GM18502 (cell line): ENCODE measurements at regions not wholly inside any gene's neighbourhood (a gene's known extent, or its start where the extent isn't known, plus 50 kb on each side); places are given as distances from the start of the nearest gene placed in this dataset.

Source experiments
- ATAC-seq: cut with Tn5 transposase; IDR thresholded peaks from one replicate; pipeline ENCODE4 v1.9.1; 2021; ENCODE audit warnings: mild to moderate bottlenecking; ENCODE audit not compliant: unreplicated experiment, poor library complexity

DNA sequence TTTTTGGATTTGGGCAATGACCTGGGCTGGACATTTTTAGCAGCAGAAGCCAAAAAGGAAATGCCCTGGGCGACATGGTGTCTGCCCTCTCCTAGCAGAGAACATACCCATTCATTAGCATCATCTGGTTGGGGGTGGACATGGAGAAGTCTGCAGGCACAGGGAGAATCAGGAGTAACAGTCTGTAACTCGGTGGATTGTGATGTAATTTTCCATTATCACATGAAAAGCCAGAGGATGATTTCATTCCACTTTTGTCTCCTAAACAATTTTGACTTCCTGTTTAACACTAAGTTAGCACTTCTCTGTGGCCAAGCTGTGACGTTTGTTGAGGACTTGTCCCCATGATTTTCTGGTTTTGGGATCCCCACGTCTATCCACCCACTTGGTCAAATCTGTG is 153.8 kb upstream of the HABP2 start:
- no peak for ATAC-seq

DNA sequence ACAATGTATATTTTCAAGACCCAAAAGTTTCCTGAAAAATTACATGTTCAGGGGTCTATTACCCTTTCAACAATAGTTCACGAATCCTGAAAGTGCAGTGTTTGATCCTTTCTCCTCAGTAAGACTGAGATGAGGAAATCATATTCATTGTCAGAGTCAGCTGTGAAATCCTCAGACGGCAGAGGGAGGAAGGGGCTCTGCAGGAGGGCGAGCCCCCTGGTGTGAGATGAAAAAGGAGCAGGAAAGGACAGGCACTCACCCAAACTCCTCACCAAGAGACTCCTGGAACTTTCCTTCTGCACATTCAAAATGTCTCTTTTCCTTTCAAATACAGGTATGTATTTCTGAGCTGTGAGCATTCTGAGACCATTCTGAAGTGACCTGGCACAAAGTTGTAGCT is 150.3 kb upstream of the HABP2 start:
- ATAC-seq, result no peak

GRCh38 chr10:113407218-113407617 is 145.6 kb upstream of the HABP2 start:
- no peak for ATAC-seq

- ATAC-seq, result no peak
These were observed 143.7 kb upstream of the HABP2 start for GRCh38 chr10:113409175-113409574.

GRCh38 chr10:113410618-113411017 is 142.2 kb upstream of the HABP2 start:
- ATAC-seq, result no peak

- ATAC-seq, result no peak
These were observed 141.4 kb upstream of the HABP2 start for GRCh38 chr10:113411456-113411855.

DNA sequence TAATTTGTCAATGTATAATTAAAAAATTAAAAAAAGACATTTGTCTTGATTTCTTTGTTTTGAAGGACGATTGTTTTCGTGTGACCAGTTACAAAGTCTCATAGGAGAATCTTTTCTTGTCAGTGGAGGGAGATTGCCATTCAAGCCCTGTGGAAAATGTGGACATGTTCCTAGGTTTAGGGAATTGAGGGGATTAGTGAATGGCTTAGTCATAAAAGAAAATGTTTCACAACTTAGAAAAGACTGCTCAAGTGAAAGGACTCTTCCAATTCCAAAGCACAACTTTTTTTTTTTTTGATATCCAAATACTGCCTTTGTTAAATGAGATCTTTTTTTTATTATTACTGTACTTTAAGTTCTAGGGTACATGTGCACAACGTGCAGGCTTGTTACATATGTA is 140.7 kb upstream of the HABP2 start:
- no peak for ATAC-seq

GRCh38 chr10:113414543-113414942 is 138.3 kb upstream of the HABP2 start:
- ATAC-seq, result no peak

- no peak for ATAC-seq
These were observed 137.6 kb upstream of the HABP2 start for GRCh38 chr10:113415246-113415645.

DNA sequence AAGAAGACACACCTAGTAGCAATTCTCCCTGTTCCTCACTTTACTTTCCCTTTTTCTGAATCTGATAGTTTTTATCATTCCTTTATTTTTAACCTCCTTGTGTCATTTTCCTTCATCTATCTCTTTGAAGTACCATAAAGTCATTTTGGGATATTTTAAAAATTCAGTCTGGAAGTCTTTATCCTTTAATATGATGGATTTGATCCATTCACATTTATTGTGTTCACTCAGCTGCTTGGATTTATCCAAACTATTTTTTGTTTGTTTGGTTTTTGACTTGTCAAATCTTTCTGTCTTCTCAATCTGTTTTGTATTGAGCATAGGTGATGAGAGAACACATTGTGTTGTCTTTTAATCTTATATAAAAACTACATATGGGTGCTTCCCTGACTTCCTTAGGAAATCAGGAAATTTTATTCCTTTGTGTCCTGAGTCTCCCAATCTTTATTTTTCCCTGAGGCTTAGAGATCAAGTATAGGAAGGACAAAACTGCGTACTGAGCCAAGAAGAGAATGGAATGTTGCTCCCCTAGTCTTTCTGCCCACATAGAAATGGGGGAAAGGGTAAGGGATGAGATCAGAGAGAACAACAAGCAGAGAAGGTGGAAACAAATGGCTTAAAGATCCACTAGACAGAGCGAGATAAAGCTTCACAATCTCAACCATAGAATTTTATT is 132.7 kb upstream of the HABP2 start:
- no peak for ATAC-seq

GRCh38 chr10:113420733-113421675 is 131.8 kb upstream of the HABP2 start:
- ATAC-seq, result no peak

DNA sequence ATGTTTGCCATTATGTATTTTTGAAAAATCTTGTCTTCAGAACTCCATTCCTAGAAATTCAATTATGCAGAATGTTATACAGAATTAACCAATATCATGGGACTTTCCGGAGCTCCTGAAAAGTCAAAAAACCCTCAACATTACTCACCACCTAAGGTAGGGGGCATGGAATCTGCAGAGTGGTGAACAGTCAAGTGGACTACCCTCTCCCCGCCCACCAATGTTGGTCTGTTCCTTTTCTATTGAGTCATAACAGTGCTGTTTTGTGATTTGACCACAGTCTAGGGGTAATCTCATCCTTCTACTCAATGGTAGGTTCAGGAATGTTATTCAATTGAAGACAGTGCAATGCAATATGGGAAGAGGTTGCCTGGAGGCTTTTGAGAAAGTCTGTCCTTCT is 130.5 kb upstream of the HABP2 start:
- ATAC-seq, result no peak

DNA sequence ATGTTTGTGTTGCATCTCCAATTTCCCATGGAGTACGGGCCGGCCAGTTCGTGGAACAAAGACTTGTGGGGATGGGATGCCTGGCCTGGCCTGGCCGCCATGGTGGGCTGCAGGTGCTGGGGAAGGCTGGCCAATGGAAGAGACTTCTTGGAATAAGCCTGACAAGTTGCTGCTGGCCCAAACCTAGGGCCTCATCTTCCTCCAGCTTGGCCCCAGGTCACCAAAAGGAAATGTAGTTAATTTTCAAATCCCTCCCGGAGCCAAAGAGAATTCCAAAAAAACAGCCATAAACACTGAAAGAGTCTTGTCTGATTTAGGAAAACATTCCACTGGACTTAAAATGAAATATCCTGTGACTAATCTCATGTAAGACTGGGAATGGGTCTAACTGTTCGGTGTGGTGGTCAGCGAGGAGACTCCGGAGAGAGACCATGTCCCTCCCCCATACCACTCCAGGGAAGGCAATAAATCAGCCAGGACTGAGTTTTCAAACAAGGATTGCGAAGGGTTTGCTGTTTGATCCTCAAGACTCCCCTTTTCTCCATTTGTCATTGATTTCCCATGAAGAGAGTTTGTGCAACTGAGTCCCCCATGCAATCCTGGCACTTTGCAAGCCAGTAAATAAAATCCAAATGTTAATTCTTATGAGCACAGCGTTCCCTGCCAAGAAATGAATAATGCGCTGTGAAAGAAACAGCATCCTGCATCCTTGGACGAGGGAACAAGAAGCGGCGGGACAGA is 128.7 kb upstream of the HABP2 start:
- no peak for ATAC-seq

DNA sequence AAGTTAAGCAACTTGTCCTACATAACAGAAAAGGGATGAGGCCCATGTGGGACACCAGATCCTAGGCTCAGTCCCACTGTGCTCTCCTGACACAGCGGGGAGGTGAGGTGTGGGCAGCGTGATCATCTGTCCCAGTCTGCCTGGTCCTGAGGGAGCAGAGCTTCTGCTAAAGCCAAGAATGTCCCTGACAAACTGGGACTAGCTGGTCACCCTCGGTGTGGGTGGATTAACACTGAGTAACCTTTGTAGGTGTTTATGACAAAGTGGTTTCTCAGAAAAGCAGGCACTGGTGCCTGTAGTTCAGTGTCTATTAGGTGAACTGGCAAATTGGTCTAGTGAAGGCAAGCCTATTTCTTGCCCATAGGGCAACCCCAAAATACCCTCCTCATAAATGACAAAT is 127.8 kb upstream of the HABP2 start:
- ATAC-seq, result no peak

GRCh38 chr10:113425541-113425951 is 127.3 kb upstream of the HABP2 start:
- ATAC-seq, result no peak

GRCh38 chr10:113426181-113426877 is 126.5 kb upstream of the HABP2 start:
- ATAC-seq, result no peak

DNA sequence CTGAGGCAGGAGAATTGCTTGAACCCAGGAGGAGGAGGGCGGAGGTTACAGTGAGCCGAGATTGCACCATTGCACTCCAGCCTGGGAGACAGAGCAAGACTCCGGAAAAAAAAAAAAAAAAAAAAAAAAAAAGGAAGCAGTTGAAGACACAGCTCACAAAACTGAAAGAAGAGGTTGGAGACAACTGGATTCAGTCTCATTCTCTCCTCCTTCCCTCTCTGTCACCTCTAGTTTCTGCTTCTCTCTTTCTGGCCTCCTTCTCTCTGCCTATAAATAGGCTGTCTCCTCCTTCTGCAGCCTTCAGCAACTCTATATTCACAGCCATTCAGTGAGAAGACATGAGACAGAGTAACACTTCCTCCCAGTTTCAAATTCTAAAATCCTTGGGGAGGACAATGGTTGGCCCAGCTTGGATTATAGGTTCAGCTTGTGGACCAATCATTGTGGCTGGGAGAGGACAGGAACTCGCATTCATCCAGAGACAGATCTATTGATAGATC is 125.6 kb upstream of the HABP2 start:
- no peak for ATAC-seq

GRCh38 chr10:113427811-113428558 is 124.9 kb upstream of the HABP2 start:
- ATAC-seq, result no peak

DNA sequence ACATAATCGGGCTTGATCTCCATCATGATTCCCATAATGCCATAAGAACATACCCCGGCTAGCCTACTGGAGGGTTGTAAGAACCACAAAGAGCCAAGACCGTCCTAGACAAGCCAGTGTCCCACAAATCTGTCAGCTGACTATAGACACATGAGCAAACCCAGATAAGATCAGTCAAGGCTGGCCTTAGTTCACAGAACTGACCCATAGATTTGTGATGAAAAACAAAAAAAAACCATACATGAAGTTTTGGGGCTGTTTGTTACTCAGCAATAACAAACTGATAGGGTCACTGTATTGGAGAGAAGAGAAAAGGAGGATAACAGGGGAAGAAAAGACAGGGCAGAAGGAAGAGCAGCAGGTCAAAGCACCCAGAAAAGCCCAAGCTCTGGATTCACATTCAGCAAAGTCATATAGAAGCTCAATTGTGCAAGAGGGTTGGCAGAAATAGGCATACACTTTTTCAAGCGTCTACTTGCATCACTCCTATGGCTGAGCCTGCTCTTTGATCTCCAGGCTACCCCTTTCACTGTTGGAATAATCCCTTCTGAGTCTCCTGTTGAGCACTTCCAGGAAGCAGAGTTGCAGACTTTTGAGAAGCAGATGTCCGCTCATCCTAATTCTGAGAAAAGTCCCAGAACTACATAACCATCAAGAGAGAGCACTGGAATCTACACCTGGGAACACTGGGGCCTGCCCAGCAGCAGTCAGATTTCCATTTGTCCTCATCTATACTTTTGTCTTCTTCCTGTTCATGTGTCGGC is 122.0 kb upstream of the HABP2 start:
- ATAC-seq, result no peak
